Hepatocyte (in vitro differentiated cells): ENCODE measurements at regions not wholly inside any gene's neighbourhood (a gene's known extent, or its start where the extent isn't known, plus 50 kb on each side); places are given as distances from the start of the nearest gene placed in this dataset.

ENCODE experiments used
- EZH2phosphoT487 ChIP-seq: fragments of 200-600 bp; sonication (generic); IDR thresholded peaks from one replicate; pipeline ENCODE4 v1.6.1; 2018; ENCODE audit warnings: antibody characterized with exemption, mild to moderate bottlenecking, low read depth, moderate library complexity; ENCODE audit not compliant: unreplicated experiment, severe bottlenecking
- TF ChIP-seq, protein P1 (sequence below): fragments of 200-600 bp; sonication (generic); IDR thresholded peaks from 2 replicates; pipeline ENCODE4 v1.5.1; 2016; ENCODE audit warnings: antibody characterized with exemption, mild to moderate bottlenecking; ENCODE audit not compliant: poor library complexity

DNA sequence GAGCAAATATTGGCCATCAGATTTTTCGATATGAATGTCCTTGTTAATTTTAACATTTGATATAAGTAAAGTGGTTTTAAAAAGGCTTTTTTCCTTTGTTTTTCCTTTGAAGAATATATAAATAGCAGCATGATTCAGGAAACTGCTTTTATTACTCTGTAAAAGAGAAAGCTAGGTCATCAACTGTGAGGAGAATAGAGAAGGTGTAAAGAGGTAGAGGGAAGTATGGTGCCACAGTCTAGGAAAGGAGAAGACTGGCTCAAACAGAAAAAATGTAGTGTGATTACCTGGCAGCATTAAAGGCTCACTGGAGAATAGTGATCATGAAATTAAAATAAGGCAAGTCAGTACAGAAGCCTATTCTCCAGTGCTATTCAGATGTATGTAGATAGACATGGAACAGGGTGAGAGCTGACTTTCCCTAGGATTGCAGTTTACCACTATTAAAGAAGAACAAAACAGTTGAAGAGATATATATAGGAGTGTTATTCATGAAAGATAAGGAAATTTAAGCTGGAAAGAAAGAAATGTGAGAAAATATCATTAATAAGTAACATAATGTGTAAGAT is 1115.9 kb upstream of the PCDH9 start:
- TF ChIP-seq, protein P1, sequence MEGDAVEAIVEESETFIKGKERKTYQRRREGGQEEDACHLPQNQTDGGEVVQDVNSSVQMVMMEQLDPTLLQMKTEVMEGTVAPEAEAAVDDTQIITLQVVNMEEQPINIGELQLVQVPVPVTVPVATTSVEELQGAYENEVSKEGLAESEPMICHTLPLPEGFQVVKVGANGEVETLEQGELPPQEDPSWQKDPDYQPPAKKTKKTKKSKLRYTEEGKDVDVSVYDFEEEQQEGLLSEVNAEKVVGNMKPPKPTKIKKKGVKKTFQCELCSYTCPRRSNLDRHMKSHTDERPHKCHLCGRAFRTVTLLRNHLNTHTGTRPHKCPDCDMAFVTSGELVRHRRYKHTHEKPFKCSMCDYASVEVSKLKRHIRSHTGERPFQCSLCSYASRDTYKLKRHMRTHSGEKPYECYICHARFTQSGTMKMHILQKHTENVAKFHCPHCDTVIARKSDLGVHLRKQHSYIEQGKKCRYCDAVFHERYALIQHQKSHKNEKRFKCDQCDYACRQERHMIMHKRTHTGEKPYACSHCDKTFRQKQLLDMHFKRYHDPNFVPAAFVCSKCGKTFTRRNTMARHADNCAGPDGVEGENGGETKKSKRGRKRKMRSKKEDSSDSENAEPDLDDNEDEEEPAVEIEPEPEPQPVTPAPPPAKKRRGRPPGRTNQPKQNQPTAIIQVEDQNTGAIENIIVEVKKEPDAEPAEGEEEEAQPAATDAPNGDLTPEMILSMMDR: no peak
- no peak for TF ChIP-seq EZH2phosphoT487
